Keratinocyte (primary cell): ENCODE measurements at regions not wholly inside any gene's neighbourhood (a gene's known extent, or its start where the extent isn't known, plus 50 kb on each side); places are given as distances from the start of the nearest gene placed in this dataset.

Experiments
- EZH2 ChIP-seq: IDR thresholded peaks from one replicate; pipeline ENCODE4 v1.6.1; 2012; ENCODE audit warnings: inconsistent platforms, mild to moderate bottlenecking, low read length, moderate library complexity
- TF ChIP-seq, protein P1 (sequence below), 3 experiments: IDR thresholded peaks in 1 of 3; conservative IDR thresholded peaks in 1 of 3; optimal IDR thresholded peaks in 1 of 3; 2 replicates in 2 of 3; 3 replicates in 1 of 3; pipeline versions ENCODE3 to v1.5.1; 2011; ENCODE audit warnings: low read length in 3 of 3, mild to moderate bottlenecking in 3 of 3, moderate library complexity in 2 of 3, control low read depth in 1 of 3, inconsistent platforms in 1 of 3; ENCODE audit not compliant: insufficient read depth in 2 of 3; ENCODE audit errors: extremely low read depth in 1 of 3

DNA sequence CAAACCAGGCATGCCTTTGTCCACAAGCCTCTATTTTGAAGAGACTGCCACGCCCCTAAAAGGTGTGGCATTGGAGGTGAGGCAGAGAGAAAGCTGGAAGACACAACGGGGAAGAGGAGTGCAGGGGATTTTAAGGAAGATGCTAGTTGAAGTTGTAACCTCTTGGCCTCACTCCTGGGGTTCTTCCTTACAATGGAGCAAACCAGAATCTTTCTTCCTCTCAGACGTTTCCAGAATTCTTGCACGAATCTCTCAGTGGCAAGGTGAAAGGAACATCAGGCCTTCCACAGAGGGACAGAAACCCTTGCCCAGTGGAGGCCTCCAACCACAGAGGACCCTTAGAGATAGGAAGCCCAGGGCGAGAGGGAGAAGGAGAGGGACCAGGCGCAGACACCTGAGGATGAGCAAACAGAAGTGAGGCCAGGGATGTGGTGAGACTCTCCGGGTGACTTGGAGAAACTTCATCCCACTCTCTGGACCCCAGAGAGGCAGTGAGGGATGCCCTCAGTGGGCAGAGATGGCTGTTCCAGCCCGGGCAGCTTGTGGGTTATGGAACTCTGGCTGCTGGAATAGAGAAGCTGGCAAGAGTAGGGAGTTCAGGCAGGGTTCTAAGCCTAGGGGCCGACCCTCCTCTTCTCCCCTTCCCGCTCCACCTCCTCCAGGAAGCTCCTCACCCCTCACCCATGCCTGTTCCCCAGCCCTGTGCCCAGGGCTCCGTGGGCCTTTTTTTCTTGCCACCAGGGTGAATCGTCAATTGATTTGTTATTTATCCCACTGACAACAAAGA, 136.8 kb upstream of the RUNX3 start:
- TF ChIP-seq, protein P1, sequence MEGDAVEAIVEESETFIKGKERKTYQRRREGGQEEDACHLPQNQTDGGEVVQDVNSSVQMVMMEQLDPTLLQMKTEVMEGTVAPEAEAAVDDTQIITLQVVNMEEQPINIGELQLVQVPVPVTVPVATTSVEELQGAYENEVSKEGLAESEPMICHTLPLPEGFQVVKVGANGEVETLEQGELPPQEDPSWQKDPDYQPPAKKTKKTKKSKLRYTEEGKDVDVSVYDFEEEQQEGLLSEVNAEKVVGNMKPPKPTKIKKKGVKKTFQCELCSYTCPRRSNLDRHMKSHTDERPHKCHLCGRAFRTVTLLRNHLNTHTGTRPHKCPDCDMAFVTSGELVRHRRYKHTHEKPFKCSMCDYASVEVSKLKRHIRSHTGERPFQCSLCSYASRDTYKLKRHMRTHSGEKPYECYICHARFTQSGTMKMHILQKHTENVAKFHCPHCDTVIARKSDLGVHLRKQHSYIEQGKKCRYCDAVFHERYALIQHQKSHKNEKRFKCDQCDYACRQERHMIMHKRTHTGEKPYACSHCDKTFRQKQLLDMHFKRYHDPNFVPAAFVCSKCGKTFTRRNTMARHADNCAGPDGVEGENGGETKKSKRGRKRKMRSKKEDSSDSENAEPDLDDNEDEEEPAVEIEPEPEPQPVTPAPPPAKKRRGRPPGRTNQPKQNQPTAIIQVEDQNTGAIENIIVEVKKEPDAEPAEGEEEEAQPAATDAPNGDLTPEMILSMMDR (optimal IDR thresholded peaks at IDR 0.05 in 1 of 3, IDR thresholded peaks at IDR 0.05 in 1 of 3, conservative IDR thresholded peaks at IDR 0.05 in 1 of 3; ENCODE audit: extremely low read depth in 1 of 3, insufficient read depth in 2 of 3, low read length in 3 of 3): no peak
- TF ChIP-seq EZH2: no peak
